ENCODE measurements at regions not wholly inside any gene's neighbourhood (a gene's known extent, or its start where the extent isn't known, plus 50 kb on each side); places are given as distances from the start of the nearest gene placed in this dataset.

DNA sequence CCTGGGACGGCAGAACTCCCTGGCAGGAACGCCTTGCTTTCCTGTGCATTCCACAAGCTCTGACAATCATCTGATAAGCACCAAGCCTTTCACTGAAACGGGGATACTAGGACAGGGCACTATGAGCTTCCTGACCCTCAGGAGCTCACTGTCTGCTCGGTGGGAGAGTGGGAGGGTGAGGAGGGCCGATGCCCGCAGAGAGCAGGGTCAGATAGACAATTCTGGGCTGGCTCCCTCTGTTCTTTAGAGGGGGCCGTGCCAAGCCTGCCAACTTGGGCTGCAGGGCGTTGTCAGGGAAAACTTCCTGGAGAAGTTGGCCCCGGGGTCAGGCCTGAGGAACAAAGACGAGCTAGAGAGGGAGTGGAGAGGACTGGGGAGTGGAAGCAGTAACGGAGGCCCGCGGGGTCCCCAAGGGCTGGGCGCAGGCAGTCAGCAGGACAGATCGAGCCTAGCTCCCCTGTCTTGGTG lies 82.0 kb downstream of the CTAGE1 start:
- TF ChIP-seq, protein P1, sequence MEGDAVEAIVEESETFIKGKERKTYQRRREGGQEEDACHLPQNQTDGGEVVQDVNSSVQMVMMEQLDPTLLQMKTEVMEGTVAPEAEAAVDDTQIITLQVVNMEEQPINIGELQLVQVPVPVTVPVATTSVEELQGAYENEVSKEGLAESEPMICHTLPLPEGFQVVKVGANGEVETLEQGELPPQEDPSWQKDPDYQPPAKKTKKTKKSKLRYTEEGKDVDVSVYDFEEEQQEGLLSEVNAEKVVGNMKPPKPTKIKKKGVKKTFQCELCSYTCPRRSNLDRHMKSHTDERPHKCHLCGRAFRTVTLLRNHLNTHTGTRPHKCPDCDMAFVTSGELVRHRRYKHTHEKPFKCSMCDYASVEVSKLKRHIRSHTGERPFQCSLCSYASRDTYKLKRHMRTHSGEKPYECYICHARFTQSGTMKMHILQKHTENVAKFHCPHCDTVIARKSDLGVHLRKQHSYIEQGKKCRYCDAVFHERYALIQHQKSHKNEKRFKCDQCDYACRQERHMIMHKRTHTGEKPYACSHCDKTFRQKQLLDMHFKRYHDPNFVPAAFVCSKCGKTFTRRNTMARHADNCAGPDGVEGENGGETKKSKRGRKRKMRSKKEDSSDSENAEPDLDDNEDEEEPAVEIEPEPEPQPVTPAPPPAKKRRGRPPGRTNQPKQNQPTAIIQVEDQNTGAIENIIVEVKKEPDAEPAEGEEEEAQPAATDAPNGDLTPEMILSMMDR (conservative IDR thresholded peaks at IDR 0.05; ENCODE audit: low read length), result no peak
- no peak for TF ChIP-seq EZH2phosphoT487 (IDR thresholded peaks at IDR 0.05; ENCODE audit: borderline replicate concordance)
